ENCODE measurements at regions not wholly inside any gene's neighbourhood (a gene's known extent, or its start where the extent isn't known, plus 50 kb on each side); places are given as distances from the start of the nearest gene placed in this dataset.

DNA sequence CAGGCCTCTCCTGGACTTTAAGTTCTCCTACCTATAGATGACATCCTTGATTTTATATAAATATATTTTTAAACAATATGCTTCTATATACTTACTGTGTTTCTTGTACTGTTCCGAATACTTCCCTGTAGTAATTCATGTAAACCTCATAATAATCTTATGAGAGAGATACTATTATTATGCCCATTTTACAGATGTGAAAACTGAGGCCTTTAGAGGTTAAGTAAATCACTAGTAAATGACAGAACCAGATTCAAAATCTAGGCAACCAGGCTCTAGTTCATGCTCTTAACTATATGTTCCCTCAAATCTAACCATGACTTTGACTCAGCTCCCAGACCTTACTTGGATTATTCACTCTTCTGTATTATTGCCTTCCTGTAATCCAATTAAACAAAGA is 243.0 kb upstream of the NR4A3 start:
- Histone ChIP-seq H3K27ac (ENCODE audit: low read depth in 2 of 2, low read length in 1 of 2) (no peak overlapping the region), H3K9ac (no peak overlapping the region), H2AFZ (ENCODE audit: low read depth) (no peak overlapping the region), H3K9me3 (no peaks in the 10 kb centered on the region), H4K20me1 (ENCODE audit: insufficient read depth) (no peaks in the 10 kb centered on the region), H3K79me2 (ENCODE audit: insufficient read depth) (no peaks in the 10 kb centered on the region), H3K4me1 (ENCODE audit: control insufficient read depth in 1 of 2, insufficient read depth in 2 of 2, low read depth in 1 of 2, low read length in 1 of 2) (peaks cover 0 to 20% of the 10 kb centered on the region in 2 experiments; a peak in 2 of 4 replicates), H3K36me3 (replicated peaks in 1 of 2; ENCODE audit: control insufficient read depth in 1 of 2, insufficient read depth in 2 of 2, low read length in 1 of 2) (no peaks in the 10 kb centered on the region), H3K4me3 (ENCODE audit: low read depth in 2 of 2, low read length in 1 of 2) (no peak overlapping the region), H3K27me3 (ENCODE audit: insufficient read depth) (no peaks in the 10 kb centered on the region), H3F3A (replicated peaks; ENCODE audit: insufficient read depth) (no peaks in the 10 kb centered on the region), H3K9me2 (no peaks in the 10 kb centered on the region), H3K4me2 (no peak overlapping the region)
- CTCF ChIA-PET: no interaction called here
- TF ChIP-seq YY1 (IDR thresholded peaks at IDR 0.05; ENCODE audit: low read depth) (no peak), RXRA (IDR thresholded peaks at IDR 0.05; ENCODE audit: borderline replicate concordance, low read depth) (no peak), EP300 (IDR thresholded peaks at IDR 0.05; ENCODE audit: borderline replicate concordance in 1 of 2, low read depth in 1 of 2, low read length in 1 of 2) (no peak), NFIC (IDR thresholded peaks at IDR 0.05; ENCODE audit: borderline replicate concordance) (no peak), ELF1 (IDR thresholded peaks at IDR 0.05) (no peak), TAF1 (IDR thresholded peaks at IDR 0.05; ENCODE audit: borderline replicate concordance, low read depth, low read length) (no peak), NRF1 (IDR thresholded peaks at IDR 0.05; ENCODE audit: low read depth, low read length) (no peak), EZH2phosphoT487 (IDR thresholded peaks at IDR 0.05; ENCODE audit: borderline replicate concordance, low read depth) (no peak), GABPA (IDR thresholded peaks at IDR 0.05; ENCODE audit: low read depth) (no peak), FOXJ3 (CRISPR knock-in tag; IDR thresholded peaks at IDR 0.05) (no peak), RFX5 (IDR thresholded peaks at IDR 0.05; ENCODE audit: low read length) (no peak), JUND (IDR thresholded peaks at IDR 0.05) (no peak)
- TF ChIP-seq, protein P1, sequence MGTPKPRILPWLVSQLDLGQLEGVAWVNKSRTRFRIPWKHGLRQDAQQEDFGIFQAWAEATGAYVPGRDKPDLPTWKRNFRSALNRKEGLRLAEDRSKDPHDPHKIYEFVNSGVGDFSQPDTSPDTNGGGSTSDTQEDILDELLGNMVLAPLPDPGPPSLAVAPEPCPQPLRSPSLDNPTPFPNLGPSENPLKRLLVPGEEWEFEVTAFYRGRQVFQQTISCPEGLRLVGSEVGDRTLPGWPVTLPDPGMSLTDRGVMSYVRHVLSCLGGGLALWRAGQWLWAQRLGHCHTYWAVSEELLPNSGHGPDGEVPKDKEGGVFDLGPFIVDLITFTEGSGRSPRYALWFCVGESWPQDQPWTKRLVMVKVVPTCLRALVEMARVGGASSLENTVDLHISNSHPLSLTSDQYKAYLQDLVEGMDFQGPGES (IDR thresholded peaks at IDR 0.05; ENCODE audit: low read depth, low read length): no peak
- TF ChIP-seq, protein P2, sequence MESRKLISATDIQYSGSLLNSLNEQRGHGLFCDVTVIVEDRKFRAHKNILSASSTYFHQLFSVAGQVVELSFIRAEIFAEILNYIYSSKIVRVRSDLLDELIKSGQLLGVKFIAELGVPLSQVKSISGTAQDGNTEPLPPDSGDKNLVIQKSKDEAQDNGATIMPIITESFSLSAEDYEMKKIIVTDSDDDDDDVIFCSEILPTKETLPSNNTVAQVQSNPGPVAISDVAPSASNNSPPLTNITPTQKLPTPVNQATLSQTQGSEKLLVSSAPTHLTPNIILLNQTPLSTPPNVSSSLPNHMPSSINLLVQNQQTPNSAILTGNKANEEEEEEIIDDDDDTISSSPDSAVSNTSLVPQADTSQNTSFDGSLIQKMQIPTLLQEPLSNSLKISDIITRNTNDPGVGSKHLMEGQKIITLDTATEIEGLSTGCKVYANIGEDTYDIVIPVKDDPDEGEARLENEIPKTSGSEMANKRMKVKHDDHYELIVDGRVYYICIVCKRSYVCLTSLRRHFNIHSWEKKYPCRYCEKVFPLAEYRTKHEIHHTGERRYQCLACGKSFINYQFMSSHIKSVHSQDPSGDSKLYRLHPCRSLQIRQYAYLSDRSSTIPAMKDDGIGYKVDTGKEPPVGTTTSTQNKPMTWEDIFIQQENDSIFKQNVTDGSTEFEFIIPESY (IDR thresholded peaks at IDR 0.05; ENCODE audit: borderline replicate concordance, low read depth): no peak
- TF ChIP-seq, protein P3, sequence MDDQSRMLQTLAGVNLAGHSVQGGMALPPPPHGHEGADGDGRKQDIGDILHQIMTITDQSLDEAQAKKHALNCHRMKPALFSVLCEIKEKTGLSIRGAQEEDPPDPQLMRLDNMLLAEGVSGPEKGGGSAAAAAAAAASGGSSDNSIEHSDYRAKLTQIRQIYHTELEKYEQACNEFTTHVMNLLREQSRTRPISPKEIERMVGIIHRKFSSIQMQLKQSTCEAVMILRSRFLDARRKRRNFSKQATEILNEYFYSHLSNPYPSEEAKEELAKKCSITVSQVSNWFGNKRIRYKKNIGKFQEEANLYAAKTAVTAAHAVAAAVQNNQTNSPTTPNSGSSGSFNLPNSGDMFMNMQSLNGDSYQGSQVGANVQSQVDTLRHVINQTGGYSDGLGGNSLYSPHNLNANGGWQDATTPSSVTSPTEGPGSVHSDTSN (IDR thresholded peaks at IDR 0.05): no peak
- TF ChIP-seq, protein P4, sequence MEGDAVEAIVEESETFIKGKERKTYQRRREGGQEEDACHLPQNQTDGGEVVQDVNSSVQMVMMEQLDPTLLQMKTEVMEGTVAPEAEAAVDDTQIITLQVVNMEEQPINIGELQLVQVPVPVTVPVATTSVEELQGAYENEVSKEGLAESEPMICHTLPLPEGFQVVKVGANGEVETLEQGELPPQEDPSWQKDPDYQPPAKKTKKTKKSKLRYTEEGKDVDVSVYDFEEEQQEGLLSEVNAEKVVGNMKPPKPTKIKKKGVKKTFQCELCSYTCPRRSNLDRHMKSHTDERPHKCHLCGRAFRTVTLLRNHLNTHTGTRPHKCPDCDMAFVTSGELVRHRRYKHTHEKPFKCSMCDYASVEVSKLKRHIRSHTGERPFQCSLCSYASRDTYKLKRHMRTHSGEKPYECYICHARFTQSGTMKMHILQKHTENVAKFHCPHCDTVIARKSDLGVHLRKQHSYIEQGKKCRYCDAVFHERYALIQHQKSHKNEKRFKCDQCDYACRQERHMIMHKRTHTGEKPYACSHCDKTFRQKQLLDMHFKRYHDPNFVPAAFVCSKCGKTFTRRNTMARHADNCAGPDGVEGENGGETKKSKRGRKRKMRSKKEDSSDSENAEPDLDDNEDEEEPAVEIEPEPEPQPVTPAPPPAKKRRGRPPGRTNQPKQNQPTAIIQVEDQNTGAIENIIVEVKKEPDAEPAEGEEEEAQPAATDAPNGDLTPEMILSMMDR (IDR thresholded peaks at IDR 0.05): no peak
- POLR2A ChIA-PET: no interaction called here
- WGBS (ENCODE audit: low lambda C conversion rate): 70% methylated on average over 1 of the region's 1 CpG
- no peak for DNase-seq
